ENCODE measurements at regions not wholly inside any gene's neighbourhood (a gene's known extent, or its start where the extent isn't known, plus 50 kb on each side); places are given as distances from the start of the nearest gene placed in this dataset.

DNA sequence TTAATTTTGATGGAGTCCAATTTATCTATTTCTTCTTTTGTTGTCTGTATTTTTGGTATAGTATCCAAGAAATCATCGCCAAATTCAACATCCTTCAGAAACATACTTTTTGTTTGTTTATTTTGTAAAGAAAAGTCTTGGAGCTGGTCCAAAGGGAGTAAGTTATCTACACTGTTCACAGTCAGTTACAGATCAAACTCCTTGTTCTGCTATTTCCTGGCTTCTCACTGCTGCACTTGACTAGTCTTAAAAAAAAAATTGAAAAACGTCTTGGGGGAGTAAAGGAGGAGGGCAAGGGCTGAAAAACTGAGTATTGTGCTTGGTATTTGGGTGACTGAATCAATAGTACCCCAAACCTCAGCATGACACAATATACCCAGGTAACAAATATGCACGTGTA is 105.6 kb downstream of the NFKBIZ start:
- TF ChIP-seq, protein P1, sequence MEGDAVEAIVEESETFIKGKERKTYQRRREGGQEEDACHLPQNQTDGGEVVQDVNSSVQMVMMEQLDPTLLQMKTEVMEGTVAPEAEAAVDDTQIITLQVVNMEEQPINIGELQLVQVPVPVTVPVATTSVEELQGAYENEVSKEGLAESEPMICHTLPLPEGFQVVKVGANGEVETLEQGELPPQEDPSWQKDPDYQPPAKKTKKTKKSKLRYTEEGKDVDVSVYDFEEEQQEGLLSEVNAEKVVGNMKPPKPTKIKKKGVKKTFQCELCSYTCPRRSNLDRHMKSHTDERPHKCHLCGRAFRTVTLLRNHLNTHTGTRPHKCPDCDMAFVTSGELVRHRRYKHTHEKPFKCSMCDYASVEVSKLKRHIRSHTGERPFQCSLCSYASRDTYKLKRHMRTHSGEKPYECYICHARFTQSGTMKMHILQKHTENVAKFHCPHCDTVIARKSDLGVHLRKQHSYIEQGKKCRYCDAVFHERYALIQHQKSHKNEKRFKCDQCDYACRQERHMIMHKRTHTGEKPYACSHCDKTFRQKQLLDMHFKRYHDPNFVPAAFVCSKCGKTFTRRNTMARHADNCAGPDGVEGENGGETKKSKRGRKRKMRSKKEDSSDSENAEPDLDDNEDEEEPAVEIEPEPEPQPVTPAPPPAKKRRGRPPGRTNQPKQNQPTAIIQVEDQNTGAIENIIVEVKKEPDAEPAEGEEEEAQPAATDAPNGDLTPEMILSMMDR (IDR thresholded peaks at IDR 0.05) = no peak
- no peak for TF ChIP-seq POLR2A (IDR thresholded peaks at IDR 0.05)
